Liver (tissue), 3 donors: ENCODE measurements at regions not wholly inside any gene's neighbourhood (a gene's known extent, or its start where the extent isn't known, plus 50 kb on each side); places are given as distances from the start of the nearest gene placed in this dataset.

Source experiments
- CTCF ChIP-seq: fragments of 150-350 bp; IDR thresholded peaks from 2 replicates; pipeline ENCODE4 v1.5.1; 2017; ENCODE audit warnings: improper control_type of control experiment, low read depth, low read length; ENCODE audit not compliant: missing input control
- JUND ChIP-seq, 2 donors: IDR thresholded peaks; 2 replicates each; pipeline ENCODE4 v1.6.1; 2016; ENCODE audit warnings: antibody characterized with exemption in 2 of 2
- RXRA ChIP-seq, 2 donors: IDR thresholded peaks; 2 replicates each; pipeline ENCODE4 v1.6.1; 2017 to 2018; ENCODE audit warnings: antibody characterized with exemption in 2 of 2, mild to moderate bottlenecking in 1 of 2
- donor health status: healthy.
- donor health status: healthy.

- no peak for TF ChIP-seq CTCF
- TF ChIP-seq JUND (IDR thresholded peaks at IDR 0.05), result no peak
- no peak for TF ChIP-seq RXRA (IDR thresholded peaks at IDR 0.05)
Measured at GRCh38 chr9:31556667-31557463, 827.6 kb upstream of the ACO1 start.
